SKM-1 treated with dmso at 0.1 percent for 144 hours (cell line): ENCODE measurements at regions not wholly inside any gene's neighbourhood (a gene's known extent, or its start where the extent isn't known, plus 50 kb on each side); places are given as distances from the start of the nearest gene placed in this dataset.

Source experiments
- DNase-seq: peaks from one replicate; lab custom pipeline; 2025; ENCODE audit not compliant: unreplicated experiment; lab: John Stamatoyannopoulos, UW

- DNase-seq = no peak
Observed at GRCh38 chr1:90412563-90412962, 304.5 kb downstream of the BARHL2 start.

- no peak for DNase-seq
Observed at GRCh38 chr1:90411185-90411584, 305.9 kb downstream of the BARHL2 start.

- no peak for DNase-seq
Observed at GRCh38 chr1:90407737-90408136, 309.4 kb downstream of the BARHL2 start.

- DNase-seq = no peak
Observed at GRCh38 chr1:90405726-90406125, 311.4 kb downstream of the BARHL2 start.

- DNase-seq = no peak
Observed at GRCh38 chr1:90402893-90403849, 313.9 kb downstream of the BARHL2 start.

GRCh38 chr1:90400131-90400530, 317.0 kb downstream of the BARHL2 start:
- DNase-seq = no peak

GRCh38 chr1:90396917-90397316, 320.2 kb downstream of the BARHL2 start:
- no peak for DNase-seq

- peak; percentile 35 for DNase-seq
Observed at GRCh38 chr1:90394247-90394646, 322.9 kb downstream of the BARHL2 start.

- DNase-seq = no peak
Observed at GRCh38 chr1:90393025-90393424, 324.1 kb downstream of the BARHL2 start.

- no peak for DNase-seq
Observed at GRCh38 chr1:90391126-90391525, 326.0 kb downstream of the BARHL2 start.

- no peak for DNase-seq
Observed at GRCh38 chr1:90387805-90388204, 329.3 kb downstream of the BARHL2 start.

GRCh38 chr1:90386899-90387720, 330.0 kb downstream of the BARHL2 start:
- DNase-seq = no peak

- no peak for DNase-seq
Observed at GRCh38 chr1:90384193-90384592, 332.9 kb downstream of the BARHL2 start.

GRCh38 chr1:90382161-90382560, 334.9 kb downstream of the BARHL2 start:
- no peak for DNase-seq

GRCh38 chr1:90381598-90381997, 335.5 kb downstream of the BARHL2 start:
- no peak for DNase-seq

GRCh38 chr1:90371448-90371813, 345.7 kb downstream of the BARHL2 start:
- DNase-seq = no peak

- no peak for DNase-seq
Observed at GRCh38 chr1:90370686-90371447, 346.2 kb downstream of the BARHL2 start.

GRCh38 chr1:90362163-90362562, 354.9 kb downstream of the BARHL2 start:
- DNase-seq = no peak

GRCh38 chr1:90361026-90361425, 356.1 kb downstream of the BARHL2 start:
- DNase-seq = no peak

GRCh38 chr1:90359994-90360393, 357.1 kb downstream of the BARHL2 start:
- DNase-seq = no peak

- DNase-seq = no peak
Observed at GRCh38 chr1:90358448-90358847, 358.7 kb downstream of the BARHL2 start.
